IMR-90 (cell line): ENCODE measurements at regions not wholly inside any gene's neighbourhood (a gene's known extent, or its start where the extent isn't known, plus 50 kb on each side); places are given as distances from the start of the nearest gene placed in this dataset.

ENCODE experiments used
- ATAC-seq: fragments of 200-7000 bp; cut with Tn5 transposase; 2 replicates; pipeline ENCODE4 v1.9.1; 2020; ENCODE audit warnings: low read depth, mild to moderate bottlenecking, moderate library complexity
- BruUV-seq: library from RNA; stranded (reverse); fragments of 400-500 nt; replicated peaks from 2 replicates; lab custom pipeline; 2021; lab: Mats Ljungman, UMichigan
- CTCF ChIA-PET: fragments of 300-600 bp; formaldehyde crosslinking; extraction: SDS; loops from one replicate; lab custom pipeline; 2021; ENCODE audit warnings: antibody characterized with exemption; lab: Yijun Ruan, JAX
- POLR2A ChIA-PET: fragments of 300-600 bp; sonication (Branson Sonifier 250); formaldehyde crosslinking; loops from one replicate; lab custom pipeline; 2022; ENCODE audit warnings: antibody characterized with exemption; ENCODE audit not compliant: unreplicated experiment; lab: Charles Lee
- DNase-seq: peaks from one replicate; pipeline ENCODE4 v3.0.0; 2013
- H2AFZ ChIP-seq: replicated peaks from 2 replicates; pipeline ENCODE3; 2013; ENCODE audit warnings: low read length, mild to moderate bottlenecking; ENCODE audit not compliant: poor library complexity
- H2AK5ac ChIP-seq: 2 replicates; pipeline ENCODE4 v1.6.1; 2013; ENCODE audit warnings: low read depth, low read length, inconsistent platforms
- H2AK9ac ChIP-seq: replicated peaks from 2 replicates; pipeline ENCODE3; 2013; ENCODE audit warnings: mild to moderate bottlenecking, low read depth, low read length, moderate library complexity; ENCODE audit not compliant: poor library complexity
- H2BK120ac ChIP-seq: 2 replicates; pipeline ENCODE4 v1.6.1; 2013; ENCODE audit warnings: low read depth, low read length, inconsistent platforms
- H2BK15ac ChIP-seq: 3 replicates; pipeline ENCODE4 v1.6.1; 2013; ENCODE audit warnings: low read depth, low read length, inconsistent platforms
- H2BK20ac ChIP-seq: 2 replicates; pipeline ENCODE4 v1.6.1; 2013; ENCODE audit warnings: low read depth, mild to moderate bottlenecking, inconsistent platforms, low read length, moderate library complexity
- H2BK5ac ChIP-seq: 2 replicates; pipeline ENCODE4 v1.6.1; 2013; ENCODE audit warnings: mild to moderate bottlenecking, low read depth, low read length, inconsistent platforms; ENCODE audit not compliant: poor library complexity, severe bottlenecking
- H3K14ac ChIP-seq: replicated peaks from 2 replicates; pipeline ENCODE4 v1.6.1; 2013; ENCODE audit warnings: low read depth, low read length, inconsistent platforms
- H3K18ac ChIP-seq: 2 replicates; pipeline ENCODE4 v1.6.1; 2013; ENCODE audit warnings: low read depth, low read length, control low read depth
- H3K23ac ChIP-seq: 2 replicates; pipeline ENCODE4 v1.6.1; 2013; ENCODE audit warnings: low read depth, low read length, inconsistent platforms
- H3K27ac ChIP-seq: 2 replicates; pipeline ENCODE4 v1.5.1; 2013; ENCODE audit warnings: mild to moderate bottlenecking, control low read depth, low read length; ENCODE audit not compliant: insufficient read depth
- H3K27me3 ChIP-seq: 2 replicates; pipeline ENCODE4 v1.6.1; 2013; ENCODE audit warnings: low read length; ENCODE audit not compliant: control insufficient read depth, insufficient read depth
- H3K36me3 ChIP-seq: 2 replicates; pipeline ENCODE4 v1.6.1; 2013; ENCODE audit warnings: low read length, mixed read lengths; ENCODE audit not compliant: control insufficient read depth, insufficient read depth
- H3K4ac ChIP-seq: 2 replicates; pipeline ENCODE4 v1.6.1; 2013; ENCODE audit warnings: low read depth, low read length, inconsistent platforms
- H3K4me1 ChIP-seq: 2 replicates; pipeline ENCODE4 v1.6.1; 2013; ENCODE audit warnings: low read length, mixed read lengths; ENCODE audit not compliant: control insufficient read depth, insufficient read depth
- H3K4me2 ChIP-seq: 2 replicates; pipeline ENCODE4 v1.6.1; 2013; ENCODE audit warnings: low read depth, mild to moderate bottlenecking, control low read depth, low read length, moderate library complexity
- H3K4me3 ChIP-seq: 2 replicates; pipeline ENCODE4 v1.5.1; 2013; ENCODE audit warnings: low read depth, mild to moderate bottlenecking, control low read depth, low read length, moderate library complexity; ENCODE audit not compliant: insufficient read depth
- H3K56ac ChIP-seq: 2 replicates; pipeline ENCODE4 v1.6.1; 2013; ENCODE audit warnings: low read length, inconsistent platforms; ENCODE audit not compliant: insufficient read depth; ENCODE audit errors: extremely low read depth
- H3K79me1 ChIP-seq, 2 experiments: 2 replicates each; pipeline ENCODE4 v1.6.1; 2013; ENCODE audit warnings: low read length in 2 of 2, inconsistent platforms in 1 of 2, low read depth in 1 of 2
- H3K9ac ChIP-seq: 2 replicates; pipeline ENCODE4 v1.6.1; 2013; ENCODE audit warnings: low read depth, low read length, control low read depth
- H3K9me1 ChIP-seq: 2 replicates; pipeline ENCODE4 v1.6.1; 2013; ENCODE audit warnings: low read length, inconsistent platforms; ENCODE audit not compliant: insufficient read depth
- H3K9me3 ChIP-seq: 2 replicates; pipeline ENCODE4 v1.6.1; 2013; ENCODE audit warnings: low read length; ENCODE audit not compliant: control insufficient read depth, insufficient read depth
- H4K20me1 ChIP-seq: 2 replicates; pipeline ENCODE4 v1.6.1; 2013; ENCODE audit warnings: low read length, inconsistent platforms; ENCODE audit not compliant: insufficient read depth
- H4K5ac ChIP-seq: 2 replicates; pipeline ENCODE4 v1.6.1; 2013; ENCODE audit warnings: mild to moderate bottlenecking, low read depth, low read length, control low read depth
- H4K8ac ChIP-seq, 2 experiments: 2 replicates each; pipeline ENCODE4 v1.6.1; 2013; ENCODE audit warnings: low read depth in 2 of 2, low read length in 2 of 2, control low read depth in 1 of 2, inconsistent platforms in 1 of 2
- H4K91ac ChIP-seq: 2 replicates; pipeline ENCODE4 v1.6.1; 2013; ENCODE audit warnings: low read depth, low read length, inconsistent platforms; ENCODE audit not compliant: insufficient read depth
- BHLHE40 ChIP-seq: fragments of 150-350 bp; IDR thresholded peaks from 2 replicates; pipeline ENCODE4 v1.6.1; 2016; ENCODE audit warnings: mild to moderate bottlenecking, low read depth, low read length
- CEBPB ChIP-seq: IDR thresholded peaks from 2 replicates; pipeline ENCODE4 v1.6.1; 2012; ENCODE audit warnings: low read depth, low read length, improper control_type of control experiment
- FOS ChIP-seq: fragments of 150-350 bp; IDR thresholded peaks from 2 replicates; pipeline ENCODE4 v1.6.1; 2016; ENCODE audit warnings: low read depth, low read length
- MAZ ChIP-seq: IDR thresholded peaks from 2 replicates; pipeline ENCODE4 v1.6.1; 2012; ENCODE audit warnings: low read depth, mild to moderate bottlenecking, low read length, improper control_type of control experiment, moderate library complexity, borderline replicate concordance
- WGBS, 2 experiments: methylation state at CpG; one replicate each; pipeline versions ENCODE4 v1.1.5 to v1.1.7; 2013; ENCODE audit warnings: missing lambda C conversion rate in 2 of 2; ENCODE audit not compliant: insufficient read length in 1 of 2; ENCODE audit errors: extremely low coverage in 2 of 2; 5-methylcytosine and 5-hydroxymethylcytosine counted together
- dilution Hi-C: fragments of 300-500 bp; cut with HindIII; formaldehyde crosslinking; loops from one replicate; pipeline ENCODE4 v1.14.3; 2018; ENCODE audit warnings: low sequenced_read_pairs; ENCODE audit not compliant: unreplicated experiment
- in situ Hi-C: fragments of 300-500 bp; cut with MboI; formaldehyde crosslinking; loops from 3 replicates; pipeline ENCODE4 v1.14.3; 2019; ENCODE audit warnings: low sequenced_read_pairs, inconsistent platforms, mixed read lengths
- intact Hi-C: fragments of 100-400 bp; cut with micrococcal nuclease; formaldehyde crosslinking; loops from 2 replicates; pipeline ENCODE4 v1.10.0; 2022

- Histone ChIP-seq H2AK9ac (peak overlapping the region; percentile 92), H4K8ac (peak overlapping the region; percentile 44 to 89), H4K91ac (peak overlapping the region; percentile 97), H3K9ac (no peak overlapping the region), H3K18ac (peak overlapping the region; percentile 91), H3K56ac (peak overlapping the region; percentile 41; the same call in 1 of the 2 replicates), H2BK5ac (peak overlapping the region; percentile 94), H2BK15ac (peak overlapping the region; percentile 99), H3K4me2 (no peak overlapping the region), H3K27me3 (no peaks in the 10 kb centered on the region), H2BK120ac (peak overlapping the region; percentile 98), H3K4me3 (no peak overlapping the region), H3K9me1 (peaks cover 12% of the 10 kb centered on the region), H4K5ac (peak overlapping the region; percentile 95), H3K4ac (peak overlapping the region; percentile 99), H2BK20ac (peak overlapping the region; percentile 99), H3K4me1 (peaks cover 10% of the 10 kb centered on the region), H2AK5ac (peak overlapping the region; percentile 99), H3K14ac (peak overlapping the region; percentile 98), H2AFZ (peak overlapping the region; percentile 25), H3K23ac (peak overlapping the region; percentile 71; the same call in 1 of the 2 replicates), H3K27ac (peak overlapping the region; percentile 78), H3K9me3 (no peaks in the 10 kb centered on the region), H3K36me3 (no peaks in the 10 kb centered on the region), H4K20me1 (no peaks in the 10 kb centered on the region), H3K79me1 (no peaks in the 10 kb centered on the region; a peak in 1 of 4 replicates)
- ChIA-PET CTCF (interaction anchor here (0.8 kb wide), 1 partner anchor 128 kb away, joined by 3 read pairs; no protein-coding TSS in a partner anchor), POLR2A (no interaction called here)
- peak; percentile 87 for DNase-seq
- intact Hi-C loops (loop anchor here (2.0 kb wide), 1 partner anchor 78 kb away; no protein-coding TSS in a partner anchor), dilution Hi-C loops (no loop called here), in situ Hi-C loops (no loop called here)
- ATAC-seq, result peak; percentile 18; the same call in 1 of the 2 replicates
- no TSS peak for BruUV-seq
- TF ChIP-seq FOS (0 out of 2 replicates have a peak, but pooled peaks have one; percentile 40), BHLHE40 (peak; percentile 71), MAZ (no peak), CEBPB (peak; percentile 87)
- 88% methylated on average over 5 of the region's 12 CpGs; no CpG with 5 or more reads in 1 of the 2 experiments for WGBS, 2 experiments
Measured at GRCh38 chr5:8906303-8906967, 639.4 kb downstream of the SEMA5A start.
